Mucosa of rectum (tissue), 2 donors: ENCODE measurements at regions not wholly inside any gene's neighbourhood (a gene's known extent, or its start where the extent isn't known, plus 50 kb on each side); places are given as distances from the start of the nearest gene placed in this dataset.
"Not testable (repeated sequence)": the region's sequence is repeated elsewhere in the genome, so short reads cannot be mapped to it uniquely, and the experiment has no call there.

ENCODE experiments used
- H3K27ac ChIP-seq, 2 donors: one replicate each; pipeline ENCODE4 v1.7.0; 2013; ENCODE audit warnings: inconsistent platforms in 2 of 2, low read depth in 2 of 2, low read length in 2 of 2
- H3K27me3 ChIP-seq, 2 donors: one replicate each; pipeline ENCODE4 v1.7.0; 2013; ENCODE audit warnings: low read length in 2 of 2; ENCODE audit not compliant: control insufficient read depth in 2 of 2, insufficient read depth in 2 of 2
- H3K36me3 ChIP-seq, 2 donors: one replicate each; pipeline ENCODE4 v1.7.0; 2013; ENCODE audit warnings: low read length in 2 of 2; ENCODE audit not compliant: control insufficient read depth in 2 of 2, insufficient read depth in 2 of 2
- H3K4me1 ChIP-seq, 2 donors: one replicate each; pipeline ENCODE4 v1.7.0; 2013; ENCODE audit warnings: low read length in 2 of 2, mild to moderate bottlenecking in 1 of 2; ENCODE audit not compliant: control insufficient read depth in 2 of 2, insufficient read depth in 2 of 2
- H3K4me3 ChIP-seq, 2 donors: one replicate each; pipeline ENCODE4 v1.7.0; 2013; ENCODE audit warnings: low read length in 2 of 2
- H3K9ac ChIP-seq, 2 donors: one replicate each; pipeline ENCODE4 v1.7.0; 2013; ENCODE audit warnings: low read length in 2 of 2, low read depth in 1 of 2, mild to moderate bottlenecking in 1 of 2
- H3K9me3 ChIP-seq, 2 donors: one replicate each; pipeline ENCODE4 v1.7.0; 2013; ENCODE audit warnings: low read length in 2 of 2; ENCODE audit not compliant: control insufficient read depth in 2 of 2
- donor health status: healthy.
- donor health status: Normal muscosa, but diverticular disease.

DNA sequence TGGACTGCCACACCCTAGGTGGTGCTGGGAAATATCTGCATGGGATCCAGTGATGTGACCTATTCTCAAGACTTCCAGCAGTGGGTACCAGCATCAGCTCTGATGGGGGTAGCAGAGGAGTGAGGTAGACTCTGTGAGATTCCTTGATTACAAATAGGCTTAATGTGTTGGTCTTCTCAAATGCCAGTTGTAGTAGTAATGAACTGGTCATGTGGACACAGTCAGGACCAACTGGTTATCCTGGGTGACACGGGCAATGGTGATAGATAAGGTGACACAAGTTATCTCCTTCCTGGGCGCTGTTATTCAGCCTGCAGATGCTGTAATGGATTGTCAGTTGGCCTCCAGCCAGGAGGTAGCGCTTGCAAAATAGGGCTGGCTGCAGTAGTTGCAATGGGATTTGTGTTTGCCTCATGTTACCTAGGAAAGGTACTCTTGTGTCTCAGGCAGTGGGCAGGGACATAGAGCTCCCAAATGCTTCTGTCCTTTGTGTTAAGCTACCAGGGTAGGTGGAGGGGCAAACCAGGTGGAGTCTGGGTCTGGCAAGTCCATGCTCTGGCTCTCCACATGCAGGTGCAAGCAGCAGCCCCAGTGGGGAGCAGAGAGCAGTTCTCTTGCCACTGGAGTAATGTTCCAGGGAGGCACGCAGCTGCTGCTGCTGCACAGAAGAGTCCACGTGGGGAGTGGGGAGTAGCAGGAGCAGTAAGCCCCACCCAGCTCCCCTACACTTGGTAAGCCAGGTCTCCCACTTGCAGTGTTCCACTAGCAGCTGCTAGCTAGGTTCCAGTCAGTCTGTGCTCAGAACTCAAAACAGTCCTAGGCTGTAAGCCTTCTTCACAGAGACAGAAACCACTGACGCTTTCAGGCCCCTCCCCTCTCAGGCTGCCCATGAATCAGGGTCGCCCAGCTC is 505.4 kb upstream of the DDX18 start:
- no peaks in the 10 kb centered on the region for H3K36me3 ChIP-seq
- no peak overlapping the region for H3K9ac ChIP-seq
- H3K9me3 ChIP-seq: no peaks in the 10 kb centered on the region
- H3K4me3 ChIP-seq: no peak overlapping the region
- H3K4me1 ChIP-seq: no peaks in the 10 kb centered on the region
- no peaks in the 10 kb centered on the region for H3K27me3 ChIP-seq
- no peak overlapping the region for H3K27ac ChIP-seq

DNA sequence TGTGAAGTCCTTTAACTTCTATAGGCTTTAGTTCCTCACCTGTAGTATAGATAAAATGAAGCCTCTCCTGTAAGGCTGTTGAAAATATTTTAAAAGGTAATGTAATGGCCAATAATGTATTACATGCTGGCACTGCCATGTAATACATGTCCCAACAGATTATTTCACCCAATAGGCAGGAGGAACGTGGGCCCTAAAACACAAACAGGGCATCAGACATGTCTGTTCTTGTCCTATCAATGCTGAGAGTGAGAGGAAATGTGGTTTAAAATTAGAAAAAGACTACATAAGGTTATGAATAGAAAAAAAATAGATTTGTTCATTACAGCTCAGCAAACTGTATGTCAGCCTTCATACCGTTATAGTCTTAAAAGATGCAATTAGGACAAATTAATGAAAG is 492.7 kb upstream of the DDX18 start:
- no peak overlapping the region for H3K27ac ChIP-seq
- no peaks in the 10 kb centered on the region for H3K4me1 ChIP-seq
- H3K27me3 ChIP-seq: no peaks in the 10 kb centered on the region
- H3K9ac ChIP-seq: no peak overlapping the region
- no peaks in the 10 kb centered on the region for H3K9me3 ChIP-seq
- no peaks in the 10 kb centered on the region for H3K36me3 ChIP-seq
- no peak overlapping the region for H3K4me3 ChIP-seq

DNA sequence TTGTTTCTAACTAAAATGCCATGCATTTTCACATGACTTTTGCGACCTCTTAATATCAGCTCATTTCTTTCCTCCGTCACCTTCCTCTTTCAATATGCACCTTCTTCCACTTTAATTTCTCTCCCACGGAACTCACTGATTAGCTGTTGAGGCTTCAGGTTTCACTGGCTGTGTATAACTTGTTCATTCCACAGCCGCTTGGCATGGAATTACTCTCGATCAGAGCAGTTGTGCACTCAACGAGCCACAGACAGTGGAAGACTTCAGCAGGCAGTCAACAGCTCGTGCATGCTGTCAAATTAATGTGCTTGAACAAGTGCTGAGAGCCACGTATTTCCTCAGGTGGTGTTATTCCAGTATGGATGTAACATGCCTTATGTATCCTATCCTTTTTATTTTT is 491.2 kb upstream of the DDX18 start:
- Histone ChIP-seq H3K9me3 (no peaks in the 10 kb centered on the region), H3K9ac (no peak overlapping the region), H3K4me3 (no peak overlapping the region), H3K36me3 (no peaks in the 10 kb centered on the region), H3K27ac (no peak overlapping the region), H3K4me1 (no peaks in the 10 kb centered on the region), H3K27me3 (no peaks in the 10 kb centered on the region)

DNA sequence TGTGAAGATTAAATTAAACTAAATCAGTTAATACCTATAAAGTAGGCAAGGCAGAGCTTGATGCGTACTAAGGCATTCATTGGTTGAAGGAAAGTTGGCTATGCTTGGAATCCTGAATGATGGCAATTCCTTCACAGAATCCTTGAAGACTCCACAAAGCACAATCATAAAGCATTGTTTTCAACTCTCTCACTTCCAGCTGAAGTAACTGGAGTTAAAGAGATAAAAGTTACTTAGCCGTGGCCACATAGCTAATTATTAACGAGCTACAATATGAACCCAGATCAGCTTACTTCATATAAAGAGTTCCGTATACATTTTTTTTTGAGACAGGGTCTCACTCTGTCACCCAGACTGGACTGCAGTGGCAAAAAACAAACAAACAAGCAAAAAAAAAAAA is 483.9 kb upstream of the DDX18 start:
- Histone ChIP-seq H3K4me3 (no peak overlapping the region), H3K9me3 (no peaks in the 10 kb centered on the region), H3K36me3 (no peaks in the 10 kb centered on the region), H3K27me3 (no peaks in the 10 kb centered on the region), H3K9ac (no peak overlapping the region), H3K4me1 (no peaks in the 10 kb centered on the region), H3K27ac (no peak overlapping the region)

DNA sequence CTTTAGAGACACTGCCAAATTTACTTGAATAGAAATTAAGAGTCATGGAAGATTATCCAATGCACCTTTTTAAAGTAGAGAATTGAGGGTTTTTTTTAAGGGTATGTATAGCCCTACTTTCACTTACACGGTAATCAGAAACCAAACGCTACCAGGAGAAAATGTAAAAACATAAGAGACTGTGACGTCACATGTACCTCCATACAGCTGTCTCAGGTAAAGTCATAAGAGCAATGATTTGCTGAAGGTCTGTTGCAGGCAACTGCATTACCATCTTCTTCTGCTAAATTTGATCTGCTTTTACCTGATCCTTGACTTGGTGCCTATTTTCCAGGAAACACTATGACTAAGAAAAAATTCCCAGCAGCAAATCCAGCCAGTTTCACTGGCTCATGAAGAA is 478.5 kb upstream of the DDX18 start:
- H3K9me3 ChIP-seq: no peaks in the 10 kb centered on the region
- no peaks in the 10 kb centered on the region for H3K27me3 ChIP-seq
- no peak overlapping the region for H3K4me3 ChIP-seq
- H3K9ac ChIP-seq: no peak overlapping the region
- no peaks in the 10 kb centered on the region for H3K4me1 ChIP-seq
- H3K27ac ChIP-seq: no peak overlapping the region
- H3K36me3 ChIP-seq: no peaks in the 10 kb centered on the region

DNA sequence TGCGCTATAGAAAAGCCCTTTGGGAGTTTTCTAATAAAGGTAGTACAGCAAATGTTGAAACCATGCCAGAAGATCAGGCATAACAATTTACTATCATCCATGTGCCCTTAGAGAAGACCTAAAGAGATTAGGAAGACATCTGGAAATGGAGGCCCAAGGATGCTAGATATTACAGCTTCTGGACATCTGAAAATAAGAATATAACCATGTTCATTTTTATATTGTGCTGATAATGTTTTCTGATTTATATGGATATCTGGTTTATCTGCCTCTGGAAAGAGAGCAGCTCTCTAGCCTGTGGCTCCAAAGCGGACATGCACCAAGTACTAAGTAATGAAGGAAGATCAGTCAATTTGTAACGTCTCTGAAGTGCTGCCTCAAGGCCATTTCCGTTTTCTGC is 478.0 kb upstream of the DDX18 start:
- H3K4me1 ChIP-seq: no peaks in the 10 kb centered on the region
- no peak overlapping the region for H3K4me3 ChIP-seq
- no peak overlapping the region for H3K9ac ChIP-seq
- H3K36me3 ChIP-seq: no peaks in the 10 kb centered on the region
- no peak overlapping the region for H3K27ac ChIP-seq
- no peaks in the 10 kb centered on the region for H3K9me3 ChIP-seq
- no peaks in the 10 kb centered on the region for H3K27me3 ChIP-seq

DNA sequence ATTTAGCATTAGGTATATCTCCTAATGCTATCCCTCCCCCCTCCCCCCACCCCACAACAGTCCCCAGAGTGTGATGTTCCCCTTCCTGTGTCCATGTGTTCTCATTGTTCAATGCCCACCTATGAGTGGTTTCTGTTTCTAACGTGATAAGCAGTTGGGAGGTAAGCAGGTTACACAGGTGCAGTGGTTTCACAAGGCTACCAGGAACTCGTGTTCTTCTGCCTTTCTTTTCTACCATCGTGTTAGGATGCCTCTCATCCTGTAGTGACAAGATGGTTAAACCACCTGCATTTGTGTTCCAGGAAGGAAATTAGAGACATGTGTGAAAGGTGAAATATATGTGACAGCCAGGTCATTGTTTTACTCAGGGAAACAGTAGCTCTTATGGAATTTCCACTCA is 476.5 kb upstream of the DDX18 start:
- H3K9me3 ChIP-seq, H3K4me3 ChIP-seq, H3K4me1 ChIP-seq, H3K27me3 ChIP-seq, H3K27ac ChIP-seq, H3K36me3 ChIP-seq, H3K9ac ChIP-seq: not testable (repeated sequence)

DNA sequence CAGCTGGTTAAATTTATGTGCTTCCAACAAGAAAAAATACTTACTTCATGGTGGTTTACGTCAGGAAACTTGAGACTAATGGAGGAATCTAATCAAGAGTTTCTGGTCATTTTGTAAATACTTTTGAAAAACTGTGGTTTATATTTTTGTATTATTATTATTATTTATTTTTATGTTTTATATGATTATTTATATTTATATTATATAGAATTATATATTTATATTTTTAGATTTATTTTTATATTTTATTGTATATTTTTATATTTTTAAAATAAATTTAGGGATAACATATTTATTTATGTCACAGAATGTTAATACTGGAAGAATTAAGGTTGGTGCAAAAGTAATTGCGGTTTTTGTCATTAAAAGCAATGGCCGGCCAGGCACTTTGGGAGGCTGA is 474.5 kb upstream of the DDX18 start:
- no peak overlapping the region for H3K9ac ChIP-seq
- H3K4me3 ChIP-seq: no peak overlapping the region
- no peak overlapping the region for H3K27ac ChIP-seq
- no peaks in the 10 kb centered on the region for H3K36me3 ChIP-seq
- H3K9me3 ChIP-seq: no peaks in the 10 kb centered on the region
- no peaks in the 10 kb centered on the region for H3K27me3 ChIP-seq
- H3K4me1 ChIP-seq: no peaks in the 10 kb centered on the region

DNA sequence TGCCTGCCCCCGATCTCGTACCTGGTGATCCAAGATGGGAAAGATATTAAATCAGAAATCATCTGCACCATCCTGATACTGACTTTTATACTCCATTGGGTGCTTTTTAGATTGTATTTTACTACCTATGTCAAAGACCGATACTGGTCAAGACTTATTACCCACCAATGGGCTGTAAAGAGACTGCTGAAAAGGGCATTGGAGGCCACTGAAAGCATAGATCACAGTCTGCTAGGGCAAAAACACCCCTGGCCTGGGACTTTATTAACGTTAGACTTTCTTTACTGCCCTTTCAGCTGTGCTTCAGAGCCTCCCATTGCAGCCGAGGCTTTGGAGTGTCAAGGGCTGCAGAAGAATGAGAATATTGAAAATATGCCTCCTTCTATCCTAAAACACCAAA is 472.8 kb upstream of the DDX18 start:
- no peak overlapping the region for H3K27ac ChIP-seq
- H3K4me3 ChIP-seq: no peak overlapping the region
- H3K9ac ChIP-seq: no peak overlapping the region
- no peaks in the 10 kb centered on the region for H3K36me3 ChIP-seq
- no peaks in the 10 kb centered on the region for H3K27me3 ChIP-seq
- no peaks in the 10 kb centered on the region for H3K4me1 ChIP-seq
- no peaks in the 10 kb centered on the region for H3K9me3 ChIP-seq

DNA sequence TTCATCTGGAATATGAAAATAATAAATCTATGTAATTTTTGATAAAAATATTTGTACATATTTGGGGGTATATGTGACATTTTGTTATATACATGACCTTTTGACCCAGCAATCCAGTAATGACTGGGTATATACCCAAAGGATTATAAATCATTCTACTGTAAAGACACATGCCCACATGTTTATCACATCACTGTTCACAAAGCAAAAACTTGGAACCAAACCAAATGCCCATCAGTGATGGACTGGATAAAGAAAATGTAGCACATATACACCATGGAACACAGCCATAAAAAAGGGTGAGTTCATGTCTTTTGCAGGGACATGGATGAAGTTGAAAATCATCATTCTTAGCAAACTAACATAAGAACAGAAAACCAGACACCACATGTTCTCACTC is 472.1 kb upstream of the DDX18 start:
- H3K27ac ChIP-seq: no peak overlapping the region
- H3K27me3 ChIP-seq: no peaks in the 10 kb centered on the region
- no peaks in the 10 kb centered on the region for H3K4me1 ChIP-seq
- H3K9me3 ChIP-seq: no peaks in the 10 kb centered on the region
- H3K4me3 ChIP-seq: no peak overlapping the region
- H3K36me3 ChIP-seq: no peaks in the 10 kb centered on the region
- no peak overlapping the region for H3K9ac ChIP-seq
